Mammary epithelial cell (primary cell): ENCODE measurements at regions not wholly inside any gene's neighbourhood (a gene's known extent, or its start where the extent isn't known, plus 50 kb on each side); places are given as distances from the start of the nearest gene placed in this dataset.

Source experiments
- CTCF ChIP-seq, 2 donors: IDR thresholded peaks in 1 of 2; conservative IDR thresholded peaks in 1 of 2; 2 replicates each; pipeline ENCODE4 v1.5.1; 2011 to 2012; ENCODE audit warnings: inconsistent platforms in 2 of 2, low read length in 2 of 2, mild to moderate bottlenecking in 2 of 2, control low read depth in 1 of 2, low read depth in 1 of 2; ENCODE audit not compliant: insufficient read depth in 1 of 2; ENCODE audit errors: extremely low read depth in 1 of 2
- EZH2 ChIP-seq: IDR thresholded peaks from 2 replicates; pipeline ENCODE4 v1.6.1; 2012; ENCODE audit warnings: low read length, inconsistent platforms, borderline replicate concordance

GRCh38 chr5:51731421-51732029, 348.3 kb downstream of the ISL1 start:
- TF ChIP-seq CTCF (conservative IDR thresholded peaks at IDR 0.05 in 1 of 2, IDR thresholded peaks at IDR 0.05 in 1 of 2; ENCODE audit: extremely low read depth in 1 of 2, insufficient read depth in 1 of 2, low read depth in 1 of 2, low read length in 2 of 2) (no peak), EZH2 (no peak)
